SIG-M5 treated with dmso at 0.1 percent for 504 hours (cell line): ENCODE measurements at regions not wholly inside any gene's neighbourhood (a gene's known extent, or its start where the extent isn't known, plus 50 kb on each side); places are given as distances from the start of the nearest gene placed in this dataset.
A peak's percentile ranks its signal among the peaks of the same experiment; 100 is the strongest.

Experiments
- DNase-seq: peaks from one replicate; lab custom pipeline; 2025; ENCODE audit not compliant: unreplicated experiment; lab: John Stamatoyannopoulos, UW

DNA sequence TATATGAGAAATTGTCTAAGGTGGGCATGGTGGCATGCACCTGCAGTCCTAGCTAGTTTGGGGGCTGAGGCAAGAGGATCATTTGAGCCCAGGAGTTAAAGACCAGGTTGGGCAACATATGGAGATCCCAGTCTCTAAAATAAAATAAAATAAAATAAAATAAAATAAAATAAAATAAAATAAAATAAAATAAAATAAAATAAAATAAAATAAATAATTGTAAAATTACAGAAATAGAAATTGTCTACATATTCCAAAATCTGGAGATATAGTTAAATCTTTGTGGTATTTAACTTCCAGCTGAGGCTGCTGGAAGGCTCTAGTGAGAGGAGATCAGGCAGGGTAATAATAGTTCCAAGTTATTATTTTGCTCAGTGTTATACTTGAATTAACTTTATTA is 1432.1 kb upstream of the CDH2 start:
- DNase-seq, result no peak

- DNase-seq, result no peak
These were observed 1428.4 kb upstream of the CDH2 start for GRCh38 chr18:29605365-29605764.

- DNase-seq, result no peak
These were observed 1420.0 kb upstream of the CDH2 start for GRCh38 chr18:29596959-29597358.

GRCh38 chr18:29594493-29594892 is 1417.6 kb upstream of the CDH2 start:
- DNase-seq, result no peak

- DNase-seq, result no peak
These were observed 1411.6 kb upstream of the CDH2 start for GRCh38 chr18:29588446-29589100.

DNA sequence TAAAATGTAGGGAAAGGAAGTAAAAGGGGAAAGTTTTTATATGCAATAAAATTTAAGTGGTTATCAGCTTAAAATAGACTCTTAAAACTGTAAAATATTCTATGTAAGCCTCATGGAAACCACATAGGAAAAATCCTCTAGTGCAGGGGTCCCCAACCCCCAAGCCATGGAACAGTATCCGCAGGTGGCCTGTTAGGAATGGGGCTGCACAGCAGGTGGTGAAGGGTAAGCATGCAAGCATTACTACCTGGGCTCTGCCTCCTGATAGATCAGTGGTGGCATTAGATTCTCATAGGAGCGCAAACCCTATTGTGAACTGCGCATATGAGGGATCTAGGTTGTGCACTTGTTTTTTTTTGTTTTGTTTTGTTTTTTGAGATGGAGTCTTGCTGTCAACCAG is 1409.3 kb upstream of the CDH2 start:
- DNase-seq, result no peak

- peak; percentile 45 for DNase-seq
These were observed 1383.3 kb upstream of the CDH2 start for GRCh38 chr18:29560270-29560669.

GRCh38 chr18:29556070-29556469 is 1379.1 kb upstream of the CDH2 start:
- no peak for DNase-seq

GRCh38 chr18:29549759-29550158 is 1372.8 kb upstream of the CDH2 start:
- no peak for DNase-seq

DNA sequence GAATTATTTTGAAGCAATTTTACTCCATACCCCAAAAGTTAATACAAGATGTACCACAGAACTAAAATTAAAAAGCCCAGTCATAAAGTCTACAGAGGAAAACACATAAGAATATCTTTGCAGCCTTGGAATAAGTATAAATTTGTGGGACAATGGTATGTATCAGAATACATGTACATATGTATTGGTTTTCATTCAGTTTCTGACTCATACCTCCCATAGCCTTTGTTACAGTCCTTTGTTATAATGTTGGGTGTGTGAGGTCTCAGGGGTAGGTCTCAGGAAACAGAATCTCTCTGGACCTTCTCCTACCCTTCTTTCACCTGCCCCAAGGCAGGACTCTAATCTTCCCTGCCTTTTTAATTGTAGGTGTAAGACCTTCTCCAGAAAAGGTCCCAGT is 1370.7 kb upstream of the CDH2 start:
- DNase-seq, result no peak

DNA sequence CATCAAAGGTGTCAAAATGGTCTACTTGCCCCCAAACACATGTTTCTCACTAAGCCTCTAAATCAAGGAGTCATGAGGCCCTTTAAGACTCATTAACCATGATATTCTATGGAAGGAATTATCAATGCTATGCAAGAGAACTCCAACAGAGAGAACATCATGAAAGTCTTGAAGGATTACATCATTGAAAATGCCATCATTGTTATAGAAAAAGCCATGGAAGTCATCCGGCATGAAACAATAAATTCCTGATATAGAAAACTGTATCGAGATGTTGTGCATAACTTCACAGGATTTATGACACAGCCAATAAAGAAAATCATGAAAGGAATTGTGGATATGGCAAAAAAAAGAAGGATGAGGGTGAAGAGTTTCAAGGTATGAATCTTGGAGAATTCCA is 1363.6 kb upstream of the CDH2 start:
- no peak for DNase-seq

DNA sequence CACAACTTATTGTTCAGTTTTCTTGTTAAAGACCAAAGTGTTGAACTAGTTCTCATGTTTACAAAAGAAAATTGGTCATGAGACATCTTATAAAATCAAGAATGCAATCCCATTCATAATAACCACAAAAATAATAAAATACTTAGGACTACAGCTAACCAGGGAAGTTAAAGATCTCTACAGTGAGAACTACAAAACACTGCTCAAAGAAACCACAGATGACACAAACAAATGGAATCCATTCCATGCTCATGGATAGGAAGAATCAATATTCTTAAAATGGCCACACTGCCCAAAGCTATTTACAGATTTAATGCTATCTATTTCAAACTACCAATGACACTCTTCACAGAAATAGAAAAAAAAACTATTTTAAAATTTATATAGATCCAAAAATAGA is 1354.8 kb upstream of the CDH2 start:
- no peak for DNase-seq

DNA sequence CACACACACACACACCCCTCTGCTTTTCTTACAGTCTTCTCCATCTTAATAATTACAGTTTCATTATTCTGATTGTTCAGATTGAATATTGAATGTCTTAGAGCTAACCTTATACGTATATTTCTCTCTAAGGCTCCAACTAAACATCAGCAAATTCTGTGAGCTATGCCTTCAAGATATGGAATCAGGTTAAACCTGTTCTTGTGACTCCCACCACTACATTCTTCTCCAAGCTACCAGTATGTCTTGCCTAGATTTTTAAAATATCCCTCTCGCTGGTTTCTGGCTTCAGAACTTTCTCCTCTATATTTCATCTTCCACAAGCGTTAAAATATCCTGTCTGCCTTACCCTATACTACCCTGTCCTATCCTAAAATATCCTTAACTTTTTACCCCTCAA is 1346.4 kb upstream of the CDH2 start:
- no peak for DNase-seq

DNA sequence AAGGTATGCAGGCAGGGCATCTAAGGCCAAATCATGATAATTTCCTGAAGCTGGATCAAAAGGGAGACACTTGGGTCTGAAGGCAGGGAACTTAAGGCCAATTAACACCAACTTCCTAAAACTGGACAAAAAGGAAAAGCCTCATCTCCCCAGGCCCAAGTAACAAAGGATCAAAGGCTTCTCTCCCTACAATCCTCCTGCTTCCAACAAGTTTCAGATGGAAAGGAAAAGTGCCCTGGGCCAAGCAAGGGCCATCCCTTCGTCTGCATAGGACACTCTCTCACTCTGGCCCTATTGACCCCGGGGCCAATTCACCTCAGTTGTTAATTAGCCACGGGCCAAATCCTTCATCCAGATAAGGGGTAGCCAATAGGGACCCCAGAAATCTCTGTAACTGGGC is 1335.8 kb upstream of the CDH2 start:
- DNase-seq, result no peak

DNA sequence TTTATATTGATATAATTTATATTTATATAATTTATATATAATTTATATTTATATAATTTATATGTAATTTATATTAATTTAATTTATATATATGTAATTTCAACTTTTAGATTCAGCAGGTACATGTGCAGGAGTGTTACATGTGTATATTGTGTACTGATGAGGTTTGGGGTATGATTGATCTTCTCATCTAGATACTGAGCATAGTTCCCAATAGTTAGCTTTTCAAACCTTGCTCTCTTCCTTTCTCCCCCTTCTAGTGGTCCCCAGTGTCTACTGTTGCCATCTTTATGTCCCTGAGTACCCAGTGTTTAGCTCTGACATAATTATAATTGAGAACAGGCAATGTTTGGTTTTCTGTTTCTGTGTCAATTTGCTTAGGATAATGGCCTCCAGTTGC is 1335.3 kb upstream of the CDH2 start:
- DNase-seq, result peak; percentile 3

DNA sequence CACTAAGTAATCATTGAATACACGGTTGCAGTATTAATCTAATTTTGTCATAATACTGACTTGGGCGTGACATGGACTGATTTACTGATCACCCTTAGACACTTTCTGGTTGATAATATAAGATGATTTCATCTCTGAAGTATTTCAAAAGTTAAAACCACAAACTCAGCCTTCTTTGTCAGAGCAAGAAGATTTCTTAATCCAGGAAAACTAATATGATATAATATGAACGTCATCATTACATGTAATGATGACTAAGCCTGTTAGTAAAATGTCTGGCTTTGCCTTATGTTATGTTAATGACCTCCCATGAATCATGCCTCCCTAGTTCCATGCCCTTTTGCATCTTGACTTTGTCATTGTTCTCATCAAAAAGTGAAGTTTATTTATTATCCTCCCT is 1325.0 kb upstream of the CDH2 start:
- no peak for DNase-seq

DNA sequence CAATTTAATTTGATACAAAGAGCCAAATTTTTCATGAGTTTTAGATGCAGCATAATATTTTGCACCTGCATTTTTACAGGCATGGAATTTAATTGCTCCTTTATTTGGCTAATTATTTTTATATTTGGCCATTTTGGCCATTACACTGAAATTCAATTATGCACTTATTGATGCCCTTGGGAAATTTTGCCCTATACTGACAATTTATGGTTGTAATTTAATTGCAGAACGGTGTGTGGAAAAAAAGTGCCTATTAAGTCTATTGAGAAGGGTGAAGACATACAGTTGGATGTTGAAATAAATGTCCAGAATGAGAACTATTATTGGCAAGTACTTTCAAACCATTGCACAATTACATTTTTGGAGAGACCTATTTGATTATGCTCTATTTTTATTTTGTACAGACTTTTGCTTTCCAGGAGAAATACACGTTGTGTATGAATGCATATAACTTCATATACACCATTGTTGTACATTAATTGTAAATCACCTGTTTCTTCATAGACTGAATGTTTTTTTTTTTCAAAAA is 1319.3 kb upstream of the CDH2 start:
- DNase-seq, result no peak

- no peak for DNase-seq
These were observed 1317.4 kb upstream of the CDH2 start for GRCh38 chr18:29494371-29494770.

DNA sequence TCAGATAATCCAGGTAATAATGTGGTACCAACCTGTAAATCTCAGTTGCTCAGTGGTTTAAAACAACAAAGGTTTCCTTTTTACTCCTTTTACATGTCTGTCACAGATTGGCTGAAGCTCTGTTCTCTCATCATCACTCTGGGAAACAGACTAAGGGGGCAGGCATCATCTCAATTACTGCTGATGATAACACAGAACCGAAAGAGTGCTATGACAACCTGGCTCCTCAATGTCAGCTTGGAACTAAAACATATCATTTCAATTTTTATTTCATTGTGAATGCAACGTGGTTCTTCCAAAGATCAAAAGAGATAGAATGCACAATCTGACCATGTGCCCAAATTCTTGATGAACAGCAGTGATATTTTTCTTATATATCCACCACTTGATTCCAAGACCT is 1315.0 kb upstream of the CDH2 start:
- no peak for DNase-seq

GRCh38 chr18:29488617-29489016 is 1311.7 kb upstream of the CDH2 start:
- no peak for DNase-seq

- no peak for DNase-seq
These were observed 1288.6 kb upstream of the CDH2 start for GRCh38 chr18:29465526-29465925.

DNA sequence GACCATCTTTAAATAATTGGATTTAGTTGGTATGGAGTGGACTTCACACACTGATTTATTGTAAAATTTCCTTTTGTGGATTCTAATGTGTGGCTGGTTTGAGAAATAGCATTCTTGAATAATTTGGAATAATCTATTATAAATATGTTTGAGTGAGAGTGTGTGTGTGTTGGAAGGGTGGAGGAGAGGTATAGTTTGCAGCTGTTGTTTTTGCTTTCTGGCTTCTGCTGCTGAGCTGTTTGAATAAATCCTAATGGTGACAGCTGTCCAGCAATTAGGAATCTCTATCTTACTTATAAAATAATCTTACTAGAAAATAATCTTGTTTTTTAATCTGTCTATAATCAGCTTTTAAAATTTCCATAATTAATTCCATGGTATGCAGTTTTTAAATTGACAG is 1283.0 kb upstream of the CDH2 start:
- no peak for DNase-seq

GRCh38 chr18:29457316-29457889 is 1280.5 kb upstream of the CDH2 start:
- peak; percentile 2 for DNase-seq
